Pancreas (tissue), 10 donors: ENCODE measurements at regions not wholly inside any gene's neighbourhood (a gene's known extent, or its start where the extent isn't known, plus 50 kb on each side); places are given as distances from the start of the nearest gene placed in this dataset.

ENCODE experiments used
- ATAC-seq, 4 donors: fragments of 200-7000 bp; cut with Tn5 transposase; one replicate each; pipeline versions ENCODE4 v1.8.0 to v1.9.1; 2020; ENCODE audit warnings: mild to moderate bottlenecking in 4 of 4, moderate library complexity in 4 of 4
- DNase-seq, 6 donors: peaks; one replicate each; pipeline ENCODE4 v3.0.0-alpha.2; 2020
- FAIRE-seq: peaks from 2 replicates; lab custom pipeline; 2012; peaks lifted over from hg19 to GRCh38; lab: Jason Lieb, UNC
- H3K27ac ChIP-seq, 4 donors: fragments of 200-600 bp; sonication (generic); 1 replicate in 3 of 4; 2 replicates in 1 of 4; pipeline versions ENCODE4 v1.5.0 to v1.8.0; 2020
- H3K27me3 ChIP-seq, 4 donors: fragments of 200-600 bp; one replicate each; pipeline ENCODE4 v1.8.0; 2021
- H3K36me3 ChIP-seq, 3 donors: fragments of 200-600 bp; sonication (generic) in 1 of 3; one replicate each; pipeline versions ENCODE4 v1.5.0 to v1.8.0; 2020 to 2021
- H3K4me1 ChIP-seq, 3 donors: fragments of 200-600 bp; one replicate each; pipeline ENCODE4 v1.8.0; 2021
- H3K4me3 ChIP-seq, 4 donors: fragments of 200-600 bp; sonication (generic) in 2 of 4; one replicate each; pipeline versions ENCODE4 v1.5.0 to v1.8.0; 2020 to 2021
- H3K9me3 ChIP-seq, 4 donors: fragments of 200-600 bp; one replicate each; pipeline ENCODE4 v1.8.0; 2021
- WGBS, 2 donors: extraction: QIAGEN DNeasy Blood & Tissue Kit; methylation state at CpG; one replicate each; pipeline ENCODE4 v1.1.7; 2013; 5-methylcytosine and 5-hydroxymethylcytosine counted together
- intact Hi-C, 3 donors: fragments of 100-400 bp; cut with DNase I; formaldehyde crosslinking; loops; one replicate each; pipeline versions ENCODE4 v1.11.1 to v1.14.2; 2022
- TF ChIP-seq, protein P1 (sequence below), 4 donors: fragments of 200-600 bp; sonication (generic) in 3 of 4; IDR thresholded peaks; one replicate each; pipeline versions ENCODE4 v1.5.0 to v1.8.0; 2021; ENCODE audit warnings: antibody characterized with exemption in 4 of 4
- donor health status: healthy with polysubstance abuse.
- donor health status: DM: no; HTN: no; CAD: no; lungs with moderate emphysema.
- donor health status: DM: no; HTN: no; CAD: no.
- donor health status: control.
- donor health status: control.
- donor health status: Bipolar disorder and iron deficiency.
- donor health status: DM: yes; HTN: yes; CAD: no.
- donor health status: DM: no; HTN: no; CAD: no.
- donor health status: DM: no; HTN: no; CAD: no.
- donor health status: DM: yes; HTN: yes; CAD: no.

GRCh38 chr12:127381043-127381668, 885.8 kb upstream of the TMEM132C start:
- H3K9me3 ChIP-seq, result no peaks in the 10 kb centered on the region
- no peak for FAIRE-seq
- TF ChIP-seq, protein P1, sequence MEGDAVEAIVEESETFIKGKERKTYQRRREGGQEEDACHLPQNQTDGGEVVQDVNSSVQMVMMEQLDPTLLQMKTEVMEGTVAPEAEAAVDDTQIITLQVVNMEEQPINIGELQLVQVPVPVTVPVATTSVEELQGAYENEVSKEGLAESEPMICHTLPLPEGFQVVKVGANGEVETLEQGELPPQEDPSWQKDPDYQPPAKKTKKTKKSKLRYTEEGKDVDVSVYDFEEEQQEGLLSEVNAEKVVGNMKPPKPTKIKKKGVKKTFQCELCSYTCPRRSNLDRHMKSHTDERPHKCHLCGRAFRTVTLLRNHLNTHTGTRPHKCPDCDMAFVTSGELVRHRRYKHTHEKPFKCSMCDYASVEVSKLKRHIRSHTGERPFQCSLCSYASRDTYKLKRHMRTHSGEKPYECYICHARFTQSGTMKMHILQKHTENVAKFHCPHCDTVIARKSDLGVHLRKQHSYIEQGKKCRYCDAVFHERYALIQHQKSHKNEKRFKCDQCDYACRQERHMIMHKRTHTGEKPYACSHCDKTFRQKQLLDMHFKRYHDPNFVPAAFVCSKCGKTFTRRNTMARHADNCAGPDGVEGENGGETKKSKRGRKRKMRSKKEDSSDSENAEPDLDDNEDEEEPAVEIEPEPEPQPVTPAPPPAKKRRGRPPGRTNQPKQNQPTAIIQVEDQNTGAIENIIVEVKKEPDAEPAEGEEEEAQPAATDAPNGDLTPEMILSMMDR (IDR thresholded peaks at IDR 0.05), result peak; percentile 66 to 77 (median 70)
- no peak overlapping the region for H3K27ac ChIP-seq
- H3K27me3 ChIP-seq, result peaks cover 0 to 10% (median 0%) of the 10 kb centered on the region in 4 donors
- peak in 3 of 4 donors; percentile 82 to 84 (median 83) for ATAC-seq
- H3K4me1 ChIP-seq, result peaks cover 0 to 4% (median 0%) of the 10 kb centered on the region in 3 donors
- 3 to 5% methylated on average over 26 to 33 of the region's 33 CpGs for WGBS, 2 donors
- intact Hi-C loops, result loop anchor here in 1 of 3 donors (10.0 kb wide), 1 partner anchor 276 kb away; no protein-coding TSS in a partner anchor
- peak in 5 of 6 donors; percentile 7 to 80 (median 35) for DNase-seq
- H3K4me3 ChIP-seq, result peak overlapping the region in 1 of 4 donors; percentile 10
- no peaks in the 10 kb centered on the region for H3K36me3 ChIP-seq

GRCh38 chr12:127381681-127382080, 885.3 kb upstream of the TMEM132C start:
- intact Hi-C loops, result loop anchor here in 1 of 3 donors (10.0 kb wide), 1 partner anchor 277 kb away; no protein-coding TSS in a partner anchor

DNA sequence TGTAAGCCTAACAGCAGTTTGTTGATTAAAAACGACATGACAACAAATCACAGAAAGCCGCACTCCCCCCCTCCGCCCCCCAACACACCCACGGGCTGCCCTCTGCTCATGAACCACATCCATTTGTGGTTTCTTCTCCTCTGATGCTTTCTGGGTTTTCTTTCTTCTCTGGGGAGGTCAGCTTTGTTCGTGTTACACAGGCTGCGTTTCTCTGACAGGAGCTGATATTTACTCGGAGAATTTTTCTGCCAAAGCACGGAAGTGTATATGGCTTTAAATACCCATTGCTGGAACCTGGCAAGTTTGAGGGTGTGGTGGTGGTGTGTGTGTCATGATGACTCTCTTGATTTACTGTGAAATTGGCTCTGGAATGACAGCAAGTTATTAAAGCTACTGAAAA, 883.7 kb upstream of the TMEM132C start:
- Histone ChIP-seq H3K27me3 (peaks cover 0 to 21% (median 0%) of the 10 kb centered on the region in 4 donors), H3K27ac (no peak overlapping the region), H3K4me3 (no peak overlapping the region), H3K9me3 (no peaks in the 10 kb centered on the region), H3K36me3 (no peaks in the 10 kb centered on the region), H3K4me1 (peaks cover 0 to 4% (median 0%) of the 10 kb centered on the region in 3 donors)
- TF ChIP-seq, protein P1 (IDR thresholded peaks at IDR 0.05), result no peak
- FAIRE-seq, result no peak
- 30 to 31% methylated on average over 8 of the region's 8 CpGs for WGBS, 2 donors
- ATAC-seq, result no peak
- intact Hi-C loops, result loop anchor here in 1 of 3 donors (10.0 kb wide), 1 partner anchor 278 kb away; no protein-coding TSS in a partner anchor
- DNase-seq, result no peak

More at GRCh38 chr12:127381681-127382080, 885.3 kb upstream of the TMEM132C start:
- no peak for FAIRE-seq
- H3K4me3 ChIP-seq, result no peak overlapping the region
- H3K36me3 ChIP-seq, result no peaks in the 10 kb centered on the region
- peaks cover 0 to 4% (median 0%) of the 10 kb centered on the region in 3 donors for H3K4me1 ChIP-seq
- H3K9me3 ChIP-seq, result no peaks in the 10 kb centered on the region
- no peak for ATAC-seq
- no peak for DNase-seq
- WGBS, 2 donors, result 56 to 57% methylated on average over 6 of the region's 6 CpGs
- peaks cover 0 to 11% (median 0%) of the 10 kb centered on the region in 4 donors for H3K27me3 ChIP-seq
- no peak overlapping the region for H3K27ac ChIP-seq
- TF ChIP-seq, protein P1 (IDR thresholded peaks at IDR 0.05), result no peak

- no peaks in the 10 kb centered on the region for H3K9me3 ChIP-seq
- no peak overlapping the region for H3K4me3 ChIP-seq
- ATAC-seq (no peak), DNase-seq (no peak), FAIRE-seq (no peak)
- H3K36me3 ChIP-seq, result no peaks in the 10 kb centered on the region
- TF ChIP-seq, protein P1 (IDR thresholded peaks at IDR 0.05), result no peak
- H3K27ac ChIP-seq, result no peak overlapping the region
- WGBS, 2 donors, result 65 to 80% methylated on average over 5 of the region's 5 CpGs
- H3K27me3 ChIP-seq, result peaks cover 0 to 24% (median 0%) of the 10 kb centered on the region in 4 donors
- no peaks in the 10 kb centered on the region for H3K4me1 ChIP-seq
- intact Hi-C loops, result loop anchor here in 1 of 3 donors (10.0 kb wide), 1 partner anchor 282 kb away; no protein-coding TSS in a partner anchor
These were observed 880.2 kb upstream of the TMEM132C start for GRCh38 chr12:127386723-127387122.

DNA sequence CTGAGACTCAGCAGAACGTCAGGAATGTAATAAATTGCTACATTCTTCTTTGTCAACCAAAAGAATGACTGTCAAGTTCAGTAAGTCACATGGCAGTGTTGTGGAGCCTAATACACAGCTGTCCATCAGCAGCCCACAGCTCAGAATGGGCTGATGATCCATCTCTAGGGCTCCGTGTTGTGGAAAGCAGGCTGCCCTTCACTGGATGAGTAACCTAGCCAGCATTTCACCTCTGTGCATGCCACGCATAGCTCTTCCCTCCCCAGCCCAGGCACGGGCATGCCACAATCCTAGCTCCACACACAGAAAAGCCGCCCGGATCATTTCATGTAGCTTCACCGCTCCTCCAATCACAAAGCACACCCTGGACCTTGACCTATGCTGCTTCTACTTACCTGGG, 878.0 kb upstream of the TMEM132C start:
- Histone ChIP-seq H3K9me3 (no peaks in the 10 kb centered on the region), H3K4me3 (no peak overlapping the region), H3K27ac (no peak overlapping the region), H3K27me3 (peaks cover 0 to 19% (median 0%) of the 10 kb centered on the region in 4 donors), H3K36me3 (no peaks in the 10 kb centered on the region), H3K4me1 (no peaks in the 10 kb centered on the region)
- 56 to 70% methylated on average over 7 of the region's 7 CpGs for WGBS, 2 donors
- TF ChIP-seq, protein P1 (IDR thresholded peaks at IDR 0.05), result no peak
- no peak for DNase-seq
- no peak for ATAC-seq
- intact Hi-C loops, result loop anchor here in 1 of 3 donors (10.0 kb wide), 1 partner anchor 284 kb away; no protein-coding TSS in a partner anchor
- no peak for FAIRE-seq
